ENCODE measurements at regions not wholly inside any gene's neighbourhood (a gene's known extent, or its start where the extent isn't known, plus 50 kb on each side); places are given as distances from the start of the nearest gene placed in this dataset.

DNA sequence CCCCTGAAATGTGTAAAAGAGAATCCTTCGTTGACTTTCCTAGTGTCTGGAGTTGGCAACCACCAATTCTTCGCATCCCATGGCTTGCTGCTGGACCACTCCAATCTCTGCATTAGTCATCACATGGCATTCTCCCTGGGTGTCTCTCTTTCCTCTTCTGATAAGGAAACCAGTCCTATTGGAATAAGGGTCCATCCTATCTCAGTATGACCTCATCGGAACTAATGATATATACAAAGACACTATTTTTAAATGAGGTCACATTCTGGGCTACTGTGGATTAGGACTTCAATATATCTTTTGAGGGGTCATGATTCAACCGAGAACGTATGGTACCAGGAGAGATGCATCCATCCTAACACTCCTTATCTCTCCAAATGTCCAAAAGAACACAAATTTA lies 259.1 kb upstream of the CPEB2 start:
- TF ChIP-seq GATA2 (IDR thresholded peaks at IDR 0.05; ENCODE audit: low read depth, low read length): no peak
- no peak for TF ChIP-seq GATA3 (IDR thresholded peaks at IDR 0.05; ENCODE audit: low read depth, low read length)

DNA sequence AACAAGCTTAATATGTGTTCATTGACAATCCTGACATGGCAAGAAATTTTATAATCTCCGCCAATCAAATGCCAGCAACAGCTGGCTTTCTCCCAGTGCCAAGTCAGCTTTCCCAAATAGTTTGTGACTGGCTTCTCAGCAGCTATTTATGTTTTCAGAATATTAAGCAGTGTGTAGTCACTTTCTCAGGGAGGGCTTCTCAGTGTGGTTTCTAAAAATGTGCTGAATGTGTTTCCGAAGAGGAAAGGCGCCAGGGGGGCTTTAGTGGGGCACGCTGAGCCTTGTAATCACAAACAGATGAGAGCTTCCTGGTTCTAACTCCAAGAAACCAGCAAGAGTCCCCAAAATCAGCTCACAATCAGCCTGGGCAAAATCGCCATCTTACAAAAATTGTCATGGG lies 258.7 kb upstream of the CPEB2 start:
- TF ChIP-seq GATA2 (IDR thresholded peaks at IDR 0.05; ENCODE audit: low read depth, low read length) (no peak), GATA3 (IDR thresholded peaks at IDR 0.05; ENCODE audit: low read depth, low read length) (no peak)

DNA sequence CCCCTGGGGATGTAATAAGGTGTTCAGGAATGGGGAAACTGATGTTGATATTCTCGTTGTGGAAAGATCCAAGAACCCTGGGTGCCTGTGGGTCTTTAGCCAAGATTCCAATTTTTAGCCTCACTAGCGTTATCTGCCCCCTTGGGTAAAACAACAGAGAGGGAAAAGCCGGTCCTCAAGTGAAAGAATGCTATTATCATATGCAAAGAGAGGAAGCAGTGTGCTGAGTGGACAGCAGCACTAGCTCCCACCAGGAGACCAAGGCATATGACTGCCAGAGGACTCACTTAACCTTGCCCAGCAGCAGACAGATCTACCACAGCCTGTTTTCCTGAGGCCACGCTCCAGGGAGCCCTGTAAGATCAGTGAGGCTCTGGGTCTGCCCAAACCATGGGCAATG lies 257.9 kb upstream of the CPEB2 start:
- TF ChIP-seq GATA3 (IDR thresholded peaks at IDR 0.05; ENCODE audit: low read depth, low read length) (no peak), GATA2 (IDR thresholded peaks at IDR 0.05; ENCODE audit: low read depth, low read length) (no peak)

DNA sequence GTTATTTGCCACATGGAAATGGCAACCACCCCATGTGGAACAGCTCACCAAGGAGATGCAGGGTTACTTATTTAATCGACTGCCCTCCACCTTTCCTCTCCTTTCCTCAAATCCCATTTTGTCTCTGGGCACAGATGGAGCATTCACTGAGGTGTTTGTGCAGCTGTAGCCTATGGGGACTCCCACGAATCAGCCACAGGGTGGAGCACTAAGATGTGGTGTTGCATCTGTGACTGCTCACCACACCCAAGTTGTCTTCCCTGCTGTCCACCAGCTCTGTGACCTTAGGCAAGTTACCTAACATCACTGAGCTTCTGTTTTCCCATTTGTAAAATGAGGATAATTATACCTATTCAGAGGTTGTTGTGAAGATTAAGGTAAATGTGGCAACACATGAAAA lies 252.4 kb upstream of the CPEB2 start:
- TF ChIP-seq GATA2 (IDR thresholded peaks at IDR 0.05; ENCODE audit: low read depth, low read length) (no peak), GATA3 (IDR thresholded peaks at IDR 0.05; ENCODE audit: low read depth, low read length) (no peak)

DNA sequence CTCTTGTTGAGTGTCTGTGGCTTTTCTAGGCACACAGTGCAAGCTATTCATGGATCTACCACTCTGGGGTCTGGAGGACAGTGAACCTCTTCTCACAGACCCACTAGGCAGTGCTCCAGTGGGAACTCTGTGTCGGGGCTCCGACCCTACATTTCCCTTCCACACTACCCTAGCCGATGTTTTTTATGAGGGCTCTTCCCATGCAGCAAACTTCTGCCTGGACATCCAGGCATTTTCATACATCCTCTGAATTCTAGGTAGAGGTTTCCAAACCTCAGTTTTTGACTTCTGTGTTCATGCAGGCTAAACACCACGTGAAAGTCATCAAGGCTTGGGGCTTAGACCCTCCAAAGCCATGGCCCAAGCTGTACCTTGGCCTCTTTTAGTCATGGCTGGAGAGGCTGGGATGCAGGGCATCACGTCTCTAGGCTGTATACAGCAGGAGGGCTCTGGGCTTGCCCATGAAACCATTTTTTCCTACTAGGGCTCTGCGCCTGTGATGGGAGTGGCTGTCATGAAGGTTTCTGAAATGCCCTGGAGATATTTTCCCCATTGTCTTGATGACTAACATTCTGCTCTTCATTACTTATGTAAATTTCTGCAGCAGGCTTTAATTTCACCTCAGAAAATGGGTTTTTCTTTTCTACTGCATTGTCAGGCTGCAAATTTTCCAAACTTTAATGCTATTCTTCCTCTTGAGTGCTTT lies 249.8 kb upstream of the CPEB2 start:
- TF ChIP-seq GATA3 (IDR thresholded peaks at IDR 0.05; ENCODE audit: low read depth, low read length) (no peak), GATA2 (IDR thresholded peaks at IDR 0.05; ENCODE audit: low read depth, low read length) (no peak)

DNA sequence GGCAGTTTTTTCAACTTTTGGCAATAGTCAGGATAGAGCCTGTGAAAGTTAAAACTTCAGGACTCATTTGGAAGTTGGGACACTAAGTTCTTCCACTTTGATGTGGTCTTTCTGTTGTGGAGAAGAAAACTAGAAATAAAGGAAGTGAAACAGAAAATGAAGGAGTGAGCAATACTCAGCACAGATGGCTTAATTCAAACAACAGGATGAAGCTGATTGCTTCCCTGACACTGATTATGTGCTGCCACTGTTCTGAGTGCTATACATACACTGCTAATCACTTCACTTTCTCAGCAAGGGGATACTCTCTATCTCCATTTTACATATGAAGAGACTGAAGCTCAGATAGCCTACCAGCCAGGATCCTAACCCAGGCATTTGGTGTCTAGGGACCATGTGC lies 235.1 kb upstream of the CPEB2 start:
- TF ChIP-seq GATA2 (IDR thresholded peaks at IDR 0.05; ENCODE audit: low read depth, low read length) (no peak), GATA3 (IDR thresholded peaks at IDR 0.05; ENCODE audit: low read depth, low read length) (no peak)

DNA sequence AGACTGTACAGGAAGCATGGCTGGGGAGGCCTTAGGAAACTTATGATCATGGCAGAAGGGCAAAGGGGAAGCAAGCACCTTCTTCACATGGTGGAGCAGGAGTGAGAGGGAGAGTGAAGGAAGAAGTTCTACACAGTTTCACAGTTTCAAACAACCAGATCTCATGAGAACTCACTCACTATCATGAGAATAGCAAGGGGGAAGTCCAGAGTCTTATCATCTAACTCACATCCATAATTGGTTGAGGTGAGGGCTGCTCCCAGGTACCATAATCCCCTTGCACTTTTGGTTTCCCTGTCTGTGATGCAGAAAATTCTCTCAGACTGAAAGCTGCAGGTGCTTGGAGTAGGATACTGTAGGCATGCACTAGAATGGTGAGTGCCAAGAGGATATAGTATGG lies 233.8 kb upstream of the CPEB2 start:
- no peak for TF ChIP-seq GATA2 (IDR thresholded peaks at IDR 0.05; ENCODE audit: low read depth, low read length)
- no peak for TF ChIP-seq GATA3 (IDR thresholded peaks at IDR 0.05; ENCODE audit: low read depth, low read length)

DNA sequence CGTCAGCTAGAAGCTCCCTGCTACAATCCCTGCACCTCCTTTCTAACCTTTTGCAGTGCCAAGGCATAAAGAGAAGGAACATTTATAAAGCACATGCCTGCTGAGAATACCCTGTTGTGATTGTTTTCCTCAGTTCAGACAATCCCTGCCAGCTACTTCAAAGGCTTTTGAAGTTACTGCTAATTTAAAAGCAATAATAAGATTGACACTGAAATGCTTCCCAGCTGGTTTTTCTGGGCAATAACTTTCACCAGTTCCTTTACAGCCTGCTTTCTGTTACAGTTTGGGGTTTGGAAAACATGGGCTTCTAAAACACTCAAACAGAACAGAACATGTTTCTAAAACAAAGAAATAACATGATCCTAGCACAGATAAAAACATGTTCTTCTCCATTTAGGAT lies 232.3 kb upstream of the CPEB2 start:
- TF ChIP-seq GATA3 (IDR thresholded peaks at IDR 0.05; ENCODE audit: low read depth, low read length) (no peak), GATA2 (IDR thresholded peaks at IDR 0.05; ENCODE audit: low read depth, low read length) (no peak)

DNA sequence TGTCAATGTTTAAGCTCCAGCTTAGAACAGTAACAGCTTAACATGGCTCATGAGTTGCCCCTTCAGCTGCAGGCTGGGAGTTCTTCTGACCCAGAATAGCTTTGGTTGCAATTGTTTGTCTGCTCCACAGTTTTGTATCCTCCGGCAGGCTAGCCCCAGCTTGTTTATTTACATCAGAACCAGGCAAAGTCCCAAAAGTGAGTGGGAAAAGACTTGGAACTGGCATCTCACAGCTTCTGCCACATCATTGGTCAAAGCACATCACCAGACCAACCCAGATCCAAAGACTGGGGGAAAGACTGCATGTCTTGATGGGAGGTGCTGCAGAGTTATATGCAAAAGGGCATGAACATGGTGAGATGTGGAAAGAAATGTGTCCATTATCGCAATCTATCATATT lies 231.2 kb upstream of the CPEB2 start:
- no peak for TF ChIP-seq GATA3 (IDR thresholded peaks at IDR 0.05; ENCODE audit: low read depth, low read length)

DNA sequence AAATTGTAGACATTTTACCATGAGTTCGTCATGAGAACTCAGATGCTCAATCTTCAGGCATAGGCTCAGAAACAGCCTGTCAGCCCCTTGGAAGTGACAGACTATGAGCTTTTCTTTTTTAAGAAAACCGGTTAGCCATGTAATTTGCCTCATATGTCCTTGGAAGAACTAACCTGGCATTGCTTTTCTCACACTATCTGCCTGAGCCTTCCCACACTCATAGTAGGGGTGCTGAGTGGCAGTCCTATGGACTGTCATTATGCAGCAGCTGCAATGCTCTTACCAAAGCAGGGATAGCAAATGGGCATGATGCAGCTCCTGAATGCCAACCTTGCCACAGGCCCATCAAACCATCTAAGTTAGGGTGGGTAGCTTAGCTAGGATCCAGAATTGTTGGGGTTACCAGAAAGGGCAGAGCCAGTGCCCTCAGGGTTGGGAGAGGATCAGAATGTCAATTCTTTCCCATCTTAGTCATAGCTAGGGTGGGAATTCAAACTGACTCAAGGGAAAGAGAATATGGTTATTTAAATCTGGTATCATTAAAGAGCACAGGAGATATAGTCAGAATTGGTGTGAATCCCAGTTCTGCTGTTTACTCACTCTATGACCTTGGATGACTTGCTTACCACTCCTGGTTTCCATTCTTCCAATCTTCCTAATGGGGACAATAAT lies 230.6 kb upstream of the CPEB2 start:
- TF ChIP-seq GATA2 (IDR thresholded peaks at IDR 0.05; ENCODE audit: low read depth, low read length): no peak
- no peak for TF ChIP-seq GATA3 (IDR thresholded peaks at IDR 0.05; ENCODE audit: low read depth, low read length)

DNA sequence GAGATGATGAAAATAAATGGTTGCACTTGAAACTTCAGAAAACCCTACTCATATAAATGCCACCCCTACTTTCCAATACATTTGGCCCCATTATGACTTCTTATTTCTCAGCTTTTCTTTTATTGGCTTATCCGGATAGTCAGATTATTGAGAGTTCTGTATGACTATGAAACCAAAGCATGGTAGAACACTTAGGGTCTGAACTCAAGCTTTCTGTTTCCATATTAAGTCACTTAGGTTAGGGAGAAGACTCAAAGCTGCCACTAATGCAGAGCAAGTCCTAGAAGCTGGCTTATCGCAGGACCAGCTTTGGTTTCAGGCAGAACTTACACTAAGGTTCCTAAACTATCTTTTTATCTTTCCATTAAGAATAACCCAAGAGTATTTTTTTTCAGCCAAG lies 229.9 kb upstream of the CPEB2 start:
- TF ChIP-seq GATA2 (IDR thresholded peaks at IDR 0.05; ENCODE audit: low read depth, low read length) (no peak), GATA3 (IDR thresholded peaks at IDR 0.05; ENCODE audit: low read depth, low read length) (no peak)

DNA sequence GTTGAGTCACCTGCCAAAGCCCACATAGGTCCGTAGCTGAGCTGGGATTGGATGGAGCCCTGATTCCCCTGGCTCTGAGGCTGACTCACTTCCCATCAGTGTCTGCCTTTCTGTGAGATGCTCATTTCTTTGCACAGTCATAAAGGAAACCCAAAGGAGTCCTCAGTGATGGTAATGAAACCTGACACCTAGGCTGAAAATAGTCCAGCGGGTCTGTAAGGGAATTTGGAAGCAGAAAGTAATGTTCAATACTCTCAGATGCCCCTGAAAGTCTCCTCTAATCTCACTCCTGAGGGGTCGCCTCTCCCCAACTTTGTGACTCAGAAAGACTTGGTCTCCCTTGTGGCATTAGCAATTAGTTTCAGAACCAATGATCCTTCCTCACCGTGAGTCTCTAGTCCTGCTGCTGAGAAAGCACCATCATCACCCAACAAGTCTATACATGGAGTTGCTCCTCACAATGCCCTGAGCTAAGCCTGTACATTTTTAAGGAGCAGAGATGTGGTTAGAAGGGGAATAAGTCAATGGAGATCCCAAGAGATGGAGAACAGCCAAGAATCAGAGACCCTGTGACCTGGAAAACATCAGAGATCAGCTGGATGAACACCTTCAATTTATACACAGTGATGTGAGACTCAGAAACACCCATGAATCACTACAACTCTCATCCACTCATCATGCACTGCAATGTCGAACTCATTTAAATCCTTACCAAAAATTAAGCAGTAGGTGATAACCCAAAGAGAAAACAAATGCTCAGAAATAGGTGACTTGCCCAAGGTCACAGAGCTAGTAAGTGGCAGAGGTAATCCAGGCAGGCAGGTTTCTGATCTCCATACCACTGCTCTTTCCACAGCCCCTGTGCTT lies 219.0 kb upstream of the CPEB2 start:
- TF ChIP-seq GATA3 (IDR thresholded peaks at IDR 0.05; ENCODE audit: low read depth, low read length) (no peak), GATA2 (IDR thresholded peaks at IDR 0.05; ENCODE audit: low read depth, low read length) (no peak)

DNA sequence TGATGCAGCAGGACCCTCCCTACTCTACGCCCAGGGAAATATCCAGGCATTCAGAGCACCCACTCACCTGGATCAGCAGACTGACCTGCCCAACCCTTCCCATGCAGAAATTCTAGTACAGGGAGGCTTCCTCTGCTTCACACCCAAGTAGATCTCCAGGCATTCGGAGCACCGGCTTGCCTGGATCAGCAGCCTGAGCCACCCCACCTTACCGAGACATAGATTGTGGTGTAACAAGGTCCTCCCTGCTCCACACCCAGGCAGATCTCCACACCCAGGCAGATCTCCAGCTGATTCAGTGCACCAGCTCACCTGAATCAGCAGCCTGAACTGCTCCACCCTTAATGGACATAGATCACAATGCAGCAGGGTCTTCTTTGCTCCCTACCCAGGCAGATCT lies 215.1 kb upstream of the CPEB2 start:
- TF ChIP-seq GATA2 (IDR thresholded peaks at IDR 0.05; ENCODE audit: low read depth, low read length): no peak
- TF ChIP-seq GATA3 (IDR thresholded peaks at IDR 0.05; ENCODE audit: low read depth, low read length): no peak

DNA sequence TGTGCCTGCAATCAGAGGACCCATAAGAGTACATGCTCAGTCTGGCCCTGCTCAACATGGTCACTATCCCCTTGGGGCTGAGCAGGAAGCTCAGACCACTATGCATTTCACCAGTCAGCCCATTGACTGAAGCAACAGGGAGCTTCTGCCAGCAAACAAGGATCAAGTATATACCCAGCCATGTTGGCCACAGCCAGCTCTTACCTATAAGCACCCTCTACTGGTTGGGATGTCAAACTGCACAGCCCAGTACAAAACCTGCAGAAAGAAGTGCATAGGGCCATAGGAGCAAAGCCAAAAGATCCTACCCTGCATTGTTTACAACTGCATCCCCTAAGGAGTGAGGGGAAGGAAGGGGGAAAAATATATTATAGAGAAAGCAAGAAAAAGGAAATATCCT lies 214.4 kb upstream of the CPEB2 start:
- TF ChIP-seq GATA3 (IDR thresholded peaks at IDR 0.05; ENCODE audit: low read depth, low read length) (no peak), GATA2 (IDR thresholded peaks at IDR 0.05; ENCODE audit: low read depth, low read length) (no peak)

DNA sequence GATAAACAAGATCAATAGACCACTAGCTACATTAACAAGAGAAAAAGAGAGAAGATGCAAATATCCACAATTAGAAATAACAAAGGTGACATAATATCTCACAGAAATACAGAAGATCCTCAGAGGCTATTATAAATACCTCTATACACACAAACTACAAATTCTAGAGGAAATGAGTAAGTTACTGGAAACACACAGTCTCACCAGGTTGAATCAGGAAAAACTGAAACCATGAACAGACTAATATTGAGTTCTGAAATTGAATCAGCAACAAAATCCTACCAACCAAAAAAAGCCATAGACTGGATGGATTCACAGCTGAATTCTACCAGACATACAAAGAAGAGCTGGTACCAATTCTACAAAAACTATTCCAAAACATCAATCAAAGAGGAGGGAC lies 211.8 kb upstream of the CPEB2 start:
- no peak for TF ChIP-seq GATA2 (IDR thresholded peaks at IDR 0.05; ENCODE audit: low read depth, low read length)
- TF ChIP-seq GATA3 (IDR thresholded peaks at IDR 0.05; ENCODE audit: low read depth, low read length): no peak

Measured in SH-SY5Y (cell line).